Loucy (cell line): ENCODE measurements at regions not wholly inside any gene's neighbourhood (a gene's known extent, or its start where the extent isn't known, plus 50 kb on each side); places are given as distances from the start of the nearest gene placed in this dataset.

ENCODE experiments used
- H2AFZ ChIP-seq: fragments of 200-600 bp; sonication (generic); 2 replicates; pipeline ENCODE4 v1.6.0; 2016; ENCODE audit warnings: antibody characterized with exemption, mild to moderate bottlenecking, low read length, moderate library complexity
- H3F3A ChIP-seq: fragments of 200-600 bp; 2 replicates; pipeline ENCODE4 v1.6.0; 2016; ENCODE audit warnings: antibody characterized with exemption, low read depth, mild to moderate bottlenecking
- H3K27me3 ChIP-seq: fragments of 200-600 bp; sonication (generic); 2 replicates; pipeline ENCODE4 v1.6.1; 2014; ENCODE audit warnings: low read length, mild to moderate bottlenecking; ENCODE audit not compliant: insufficient read depth, poor library complexity, severe bottlenecking
- H3K36me3 ChIP-seq: fragments of 200-600 bp; sonication (generic); 2 replicates; pipeline ENCODE4 v1.6.1; 2016; ENCODE audit warnings: low read length; ENCODE audit not compliant: insufficient read depth
- H3K4me1 ChIP-seq: fragments of 200-600 bp; sonication (generic); 2 replicates; pipeline ENCODE4 v1.5.1; 2014; ENCODE audit warnings: low read length, mild to moderate bottlenecking; ENCODE audit not compliant: insufficient read depth, poor library complexity, severe bottlenecking
- H3K4me2 ChIP-seq: fragments of 200-600 bp; sonication (generic); 2 replicates; pipeline ENCODE4 v1.6.0; 2014; ENCODE audit warnings: antibody characterized with exemption, low read length, low read depth, mild to moderate bottlenecking; ENCODE audit not compliant: poor library complexity, severe bottlenecking
- H3K4me3 ChIP-seq: fragments of 200-600 bp; sonication (generic); 2 replicates; pipeline ENCODE4 v1.5.1; 2014; ENCODE audit warnings: low read length, mild to moderate bottlenecking, mixed read lengths; ENCODE audit not compliant: poor library complexity, severe bottlenecking
- H3K79me2 ChIP-seq: fragments of 200-600 bp; sonication (generic); 2 replicates; pipeline ENCODE4 v1.6.1; 2014; ENCODE audit warnings: low read length; ENCODE audit not compliant: insufficient read depth
- H3K9ac ChIP-seq: fragments of 200-600 bp; sonication (generic); 2 replicates; pipeline ENCODE4 v1.6.0; 2014; ENCODE audit warnings: mild to moderate bottlenecking, low read depth, low read length, moderate library complexity; ENCODE audit not compliant: poor library complexity, severe bottlenecking
- H3K9me2 ChIP-seq: fragments of 200-600 bp; sonication (generic); replicated peaks from 2 replicates; pipeline ENCODE4 v1.6.1; 2016; ENCODE audit warnings: low read depth, low read length, mixed read lengths
- H3K9me3 ChIP-seq: fragments of 200-600 bp; sonication (generic); 2 replicates; pipeline ENCODE4 v1.6.1; 2014; ENCODE audit warnings: mild to moderate bottlenecking, antibody characterized with exemption, low read length, low read depth; ENCODE audit not compliant: insufficient read depth
- H4K20me1 ChIP-seq: fragments of 200-600 bp; sonication (generic); 2 replicates; pipeline ENCODE4 v1.6.0; 2014; ENCODE audit warnings: antibody characterized with exemption, low read length, mild to moderate bottlenecking; ENCODE audit not compliant: insufficient read depth, poor library complexity, severe bottlenecking
- EZH2phosphoT487 ChIP-seq: fragments of 200-600 bp; IDR thresholded peaks from 2 replicates; pipeline ENCODE4 v1.6.1; 2018; ENCODE audit warnings: antibody characterized with exemption, mild to moderate bottlenecking, moderate library complexity, borderline replicate concordance
- TF ChIP-seq, protein P1 (sequence below): fragments of 200-600 bp; sonication (generic); conservative IDR thresholded peaks from 2 replicates; pipeline ENCODE4 v1.5.1; 2014; ENCODE audit warnings: mild to moderate bottlenecking, antibody characterized with exemption, low read length

DNA sequence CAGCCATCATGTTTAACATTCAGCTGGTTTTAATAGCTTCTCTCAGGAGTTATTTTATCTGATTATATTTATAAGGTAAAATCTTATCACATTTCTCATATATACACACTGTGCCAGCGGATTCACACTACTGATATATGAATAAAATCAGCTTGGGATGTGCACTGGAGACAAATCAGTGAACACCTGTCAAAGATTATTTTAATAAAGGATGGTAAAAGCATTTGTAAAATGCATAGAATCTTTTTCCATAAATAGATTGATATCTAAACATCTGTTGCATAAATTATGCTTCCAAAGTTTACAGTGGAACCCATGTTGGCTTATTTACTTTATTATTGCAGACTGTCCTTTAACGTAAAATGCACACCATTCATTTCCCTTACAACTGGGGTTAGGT, 1125.8 kb upstream of the CNTN5 start:
- Histone ChIP-seq H4K20me1 (no peaks in the 10 kb centered on the region), H3K9ac (no peak overlapping the region), H3K9me3 (no peaks in the 10 kb centered on the region), H3K4me1 (no peaks in the 10 kb centered on the region), H3F3A (no peaks in the 10 kb centered on the region), H2AFZ (no peak overlapping the region), H3K4me2 (no peak overlapping the region), H3K36me3 (no peaks in the 10 kb centered on the region), H3K9me2 (no peaks in the 10 kb centered on the region), H3K4me3 (no peak overlapping the region), H3K79me2 (no peaks in the 10 kb centered on the region), H3K27me3 (no peaks in the 10 kb centered on the region)
- TF ChIP-seq EZH2phosphoT487, result no peak
- TF ChIP-seq, protein P1, sequence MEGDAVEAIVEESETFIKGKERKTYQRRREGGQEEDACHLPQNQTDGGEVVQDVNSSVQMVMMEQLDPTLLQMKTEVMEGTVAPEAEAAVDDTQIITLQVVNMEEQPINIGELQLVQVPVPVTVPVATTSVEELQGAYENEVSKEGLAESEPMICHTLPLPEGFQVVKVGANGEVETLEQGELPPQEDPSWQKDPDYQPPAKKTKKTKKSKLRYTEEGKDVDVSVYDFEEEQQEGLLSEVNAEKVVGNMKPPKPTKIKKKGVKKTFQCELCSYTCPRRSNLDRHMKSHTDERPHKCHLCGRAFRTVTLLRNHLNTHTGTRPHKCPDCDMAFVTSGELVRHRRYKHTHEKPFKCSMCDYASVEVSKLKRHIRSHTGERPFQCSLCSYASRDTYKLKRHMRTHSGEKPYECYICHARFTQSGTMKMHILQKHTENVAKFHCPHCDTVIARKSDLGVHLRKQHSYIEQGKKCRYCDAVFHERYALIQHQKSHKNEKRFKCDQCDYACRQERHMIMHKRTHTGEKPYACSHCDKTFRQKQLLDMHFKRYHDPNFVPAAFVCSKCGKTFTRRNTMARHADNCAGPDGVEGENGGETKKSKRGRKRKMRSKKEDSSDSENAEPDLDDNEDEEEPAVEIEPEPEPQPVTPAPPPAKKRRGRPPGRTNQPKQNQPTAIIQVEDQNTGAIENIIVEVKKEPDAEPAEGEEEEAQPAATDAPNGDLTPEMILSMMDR, result no peak

DNA sequence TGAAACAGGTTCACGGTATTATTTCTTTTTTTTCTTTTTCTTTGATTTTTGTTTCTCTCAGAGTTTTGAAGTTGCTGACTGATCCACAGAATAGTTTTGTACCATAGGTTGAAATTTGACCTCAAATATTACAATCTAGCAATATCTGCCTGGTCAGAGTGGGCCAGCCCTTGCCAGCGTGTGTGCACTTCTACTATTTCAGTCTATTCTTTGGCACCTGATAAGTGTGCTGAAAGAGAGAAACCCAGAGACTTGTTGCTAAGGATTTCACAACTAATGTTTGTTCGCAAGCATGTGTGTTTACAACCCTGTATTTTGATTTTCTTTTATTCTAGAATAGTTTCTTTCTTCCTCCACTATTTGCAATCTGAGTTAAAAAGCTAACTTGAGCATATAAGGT, 1125.2 kb upstream of the CNTN5 start:
- no peaks in the 10 kb centered on the region for H3K4me1 ChIP-seq
- no peak overlapping the region for H2AFZ ChIP-seq
- H3F3A ChIP-seq, result no peaks in the 10 kb centered on the region
- H3K79me2 ChIP-seq, result no peaks in the 10 kb centered on the region
- no peak overlapping the region for H3K4me2 ChIP-seq
- TF ChIP-seq, protein P1, result no peak
- TF ChIP-seq EZH2phosphoT487, result no peak
- no peaks in the 10 kb centered on the region for H3K36me3 ChIP-seq
- H3K4me3 ChIP-seq, result no peak overlapping the region
- no peaks in the 10 kb centered on the region for H3K27me3 ChIP-seq
- no peaks in the 10 kb centered on the region for H3K9me3 ChIP-seq
- no peaks in the 10 kb centered on the region for H4K20me1 ChIP-seq
- no peaks in the 10 kb centered on the region for H3K9me2 ChIP-seq
- H3K9ac ChIP-seq, result no peak overlapping the region

DNA sequence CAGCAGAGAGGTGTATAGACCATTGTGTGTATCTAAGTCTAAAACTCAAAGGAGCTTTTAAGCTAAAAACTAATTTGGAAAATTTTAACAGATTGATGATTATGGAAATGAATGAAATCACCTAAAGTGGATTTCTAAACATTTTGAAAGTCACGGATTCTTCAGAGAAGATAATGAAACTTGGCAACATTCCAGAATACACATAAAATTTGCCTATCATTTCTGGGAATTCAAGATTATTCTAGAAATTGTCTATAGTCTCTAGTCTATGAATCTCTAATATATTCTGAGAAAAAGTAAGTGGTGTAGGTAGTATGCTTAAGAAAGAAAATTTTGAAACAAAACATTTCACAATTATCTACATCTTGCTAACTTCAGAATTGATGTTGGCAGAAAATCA, 1117.9 kb upstream of the CNTN5 start:
- Histone ChIP-seq H3K9ac (no peak overlapping the region), H3K4me1 (no peaks in the 10 kb centered on the region), H3K79me2 (no peaks in the 10 kb centered on the region), H4K20me1 (no peaks in the 10 kb centered on the region), H3K4me3 (no peak overlapping the region), H3F3A (no peaks in the 10 kb centered on the region), H3K36me3 (no peaks in the 10 kb centered on the region), H3K27me3 (no peaks in the 10 kb centered on the region), H3K9me3 (no peaks in the 10 kb centered on the region), H3K9me2 (no peaks in the 10 kb centered on the region), H2AFZ (no peak overlapping the region), H3K4me2 (no peak overlapping the region)
- TF ChIP-seq, protein P1, result no peak
- no peak for TF ChIP-seq EZH2phosphoT487
